Thyroid gland (tissue), 4 donors: ENCODE measurements at regions not wholly inside any gene's neighbourhood (a gene's known extent, or its start where the extent isn't known, plus 50 kb on each side); places are given as distances from the start of the nearest gene placed in this dataset.

Experiments used
- CTCF ChIP-seq, 6 experiments: fragments of 200-600 bp in 3 of 6; fragments of 450-650 bp in 3 of 6; sonication (generic) in 3 of 6; IDR thresholded peaks; one replicate each; pipeline ENCODE4 v1.5.1; 2016 to 2019; ENCODE audit warnings: antibody characterized with exemption in 6 of 6, mild to moderate bottlenecking in 2 of 6, inconsistent platforms in 1 of 6, moderate library complexity in 1 of 6
- POLR2A ChIP-seq, 2 donors: fragments of 450-650 bp; IDR thresholded peaks; one replicate each; pipeline ENCODE4 v1.6.1; 2017; ENCODE audit warnings: antibody characterized with exemption in 2 of 2, mild to moderate bottlenecking in 2 of 2, moderate library complexity in 1 of 2

DNA sequence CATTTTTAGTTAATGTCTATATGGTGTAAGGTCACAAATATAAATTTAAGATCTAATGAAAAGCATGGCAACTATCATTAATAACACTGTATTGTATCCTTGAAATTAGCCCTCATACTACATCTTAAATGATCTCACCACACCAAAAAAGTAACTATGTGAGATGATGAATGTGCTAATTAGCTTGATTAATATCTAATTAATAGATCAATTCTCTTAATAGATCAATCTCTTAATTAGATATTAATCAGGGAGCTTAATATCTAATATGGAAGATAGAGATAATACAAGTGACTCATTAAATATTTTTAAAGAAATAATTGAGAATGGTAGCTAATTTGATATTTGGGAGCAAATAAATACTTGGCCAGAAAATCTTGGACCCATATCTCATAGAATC lies 178.5 kb upstream of the FAT3 start:
- no peak for TF ChIP-seq CTCF (IDR thresholded peaks at IDR 0.05)
- TF ChIP-seq POLR2A (IDR thresholded peaks at IDR 0.05) = no peak
